GM19043 (cell line): ENCODE measurements at regions not wholly inside any gene's neighbourhood (a gene's known extent, or its start where the extent isn't known, plus 50 kb on each side); places are given as distances from the start of the nearest gene placed in this dataset.

Experiments
- ATAC-seq: cut with Tn5 transposase; IDR thresholded peaks from one replicate; pipeline ENCODE4 v1.9.1; 2021; ENCODE audit warnings: low read depth; ENCODE audit not compliant: unreplicated experiment

DNA sequence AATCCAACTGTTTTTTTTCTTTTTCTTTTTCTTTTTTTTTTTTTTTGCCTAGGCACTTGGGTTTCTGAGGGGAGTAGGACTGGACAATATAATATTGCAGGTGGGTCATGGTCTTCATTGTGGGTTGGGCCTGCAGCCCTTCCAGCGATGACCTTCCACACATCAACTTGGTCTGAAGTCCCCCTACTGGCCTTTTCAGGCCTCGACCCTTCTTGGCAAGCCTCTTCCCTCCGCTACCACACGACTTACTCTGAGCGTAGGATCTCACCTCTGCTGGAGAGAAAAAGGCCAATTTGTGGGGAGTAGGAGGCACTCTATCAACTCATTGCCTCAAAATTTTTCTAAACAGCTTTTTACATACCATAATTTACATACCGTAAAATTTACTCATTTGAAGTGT is 51.1 kb upstream of the GRIK3 start:
- no peak for ATAC-seq

DNA sequence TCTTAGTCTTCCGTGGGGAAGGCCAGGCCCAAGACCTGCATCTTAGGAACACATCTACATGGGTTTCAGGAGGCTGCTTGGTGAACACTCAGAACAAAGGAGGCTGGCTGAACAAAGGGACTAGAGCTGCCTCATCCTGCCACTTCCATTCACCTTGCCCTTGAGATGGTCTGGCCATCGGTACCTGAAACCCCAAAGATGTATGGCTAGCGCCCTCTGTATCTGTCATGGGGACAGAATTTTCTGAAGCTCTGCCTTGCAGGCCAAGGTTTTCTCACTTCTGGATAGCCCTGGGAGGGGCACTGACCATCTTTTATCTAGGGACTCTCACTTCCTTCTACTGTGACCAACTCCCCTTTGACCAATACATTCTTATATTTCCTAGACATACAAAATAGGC is 55.4 kb upstream of the GRIK3 start:
- ATAC-seq, result no peak

DNA sequence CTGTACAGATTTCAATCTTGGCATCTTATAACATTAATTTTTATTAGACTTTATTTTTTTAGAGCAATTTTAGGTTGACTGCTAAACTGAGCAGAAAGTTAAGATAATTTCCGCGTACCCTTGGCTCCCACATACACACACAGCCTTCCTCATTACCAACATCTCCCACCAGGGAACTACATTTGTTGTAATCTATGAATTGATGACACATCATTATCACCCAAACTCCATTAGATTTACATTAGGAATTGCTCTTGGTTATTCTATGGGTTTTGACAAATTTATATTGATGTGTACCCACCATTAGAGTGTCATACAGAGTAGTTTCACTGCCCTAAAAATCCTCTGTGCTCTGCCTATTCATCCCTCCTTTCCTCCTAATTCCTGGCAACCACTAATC is 56.4 kb upstream of the GRIK3 start:
- ATAC-seq, result no peak

DNA sequence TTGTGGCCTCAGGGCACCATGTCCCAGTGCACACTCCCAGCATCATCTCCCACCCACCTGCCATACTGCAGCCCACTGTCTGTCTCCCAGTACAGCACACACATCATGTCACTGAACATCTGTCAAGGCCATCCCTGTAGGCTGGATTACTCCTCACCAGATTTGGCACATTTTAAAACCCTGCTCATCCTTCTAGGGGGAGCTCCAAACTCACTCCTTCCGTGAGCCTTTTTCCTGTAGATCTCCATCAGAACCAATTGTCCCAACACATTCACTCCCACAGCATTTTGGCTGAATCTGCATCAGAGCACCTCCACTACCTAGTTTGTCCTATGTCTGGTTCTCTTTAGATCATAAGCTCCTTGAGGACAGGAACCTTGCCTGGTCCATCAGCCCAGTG is 58.6 kb upstream of the GRIK3 start:
- no peak for ATAC-seq

DNA sequence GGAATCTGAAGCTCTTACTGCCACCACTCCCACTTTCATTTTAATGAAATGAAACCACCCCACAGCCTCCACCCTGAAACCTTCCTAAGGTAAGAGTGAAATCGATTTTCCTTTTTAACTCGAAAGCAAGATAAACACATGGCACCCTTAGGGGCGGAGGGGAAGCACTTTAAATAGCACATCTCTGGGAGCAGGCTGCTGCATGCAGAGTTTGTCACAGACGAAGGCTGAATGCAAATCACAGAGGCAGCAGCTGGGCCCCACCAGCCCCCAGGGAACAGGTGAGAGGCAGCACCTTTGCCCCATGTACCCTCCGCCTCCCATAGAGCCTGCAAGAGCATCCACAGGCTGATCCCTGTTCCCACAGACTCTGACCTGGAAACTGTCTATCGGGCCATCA is 60.0 kb upstream of the GRIK3 start:
- ATAC-seq, result no peak

DNA sequence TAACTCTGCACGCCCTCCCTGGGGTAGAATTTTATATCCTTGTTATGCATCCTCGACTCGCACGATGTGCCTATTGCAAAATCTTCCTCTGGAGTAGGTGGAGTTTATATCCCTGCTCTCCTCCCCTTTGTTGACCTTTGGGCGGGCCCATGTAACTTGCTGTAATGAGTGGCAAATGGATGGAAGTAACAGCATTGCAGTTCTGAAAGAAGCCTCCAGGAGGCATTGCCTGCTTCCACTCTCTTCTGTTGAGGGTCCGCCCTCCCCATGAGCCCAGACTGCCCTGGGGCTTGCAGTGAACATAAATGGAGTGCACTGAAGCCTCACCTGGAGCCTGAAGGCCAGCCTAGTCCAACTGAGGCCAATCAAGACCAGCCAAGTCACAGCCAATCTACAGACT is 62.2 kb upstream of the GRIK3 start:
- ATAC-seq, result no peak

DNA sequence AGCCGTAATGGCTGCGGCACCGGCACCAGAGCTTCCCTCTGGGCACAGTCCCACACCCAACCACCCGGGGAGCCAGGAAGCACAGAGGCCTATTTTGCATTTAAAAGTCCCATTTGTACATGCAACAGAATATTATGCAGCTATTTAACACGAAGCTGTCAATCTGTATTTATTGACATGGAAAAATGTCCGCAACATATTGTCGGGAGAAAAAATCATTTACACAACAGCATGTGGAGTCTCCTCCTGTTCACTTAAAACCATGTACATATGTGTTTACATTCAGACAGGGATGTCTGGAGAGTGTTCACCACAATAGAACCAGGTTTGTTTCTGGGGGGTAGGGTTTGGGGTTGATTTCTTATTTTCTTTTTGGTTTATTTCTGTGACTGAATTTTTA is 63.4 kb upstream of the GRIK3 start:
- ATAC-seq, result no peak

DNA sequence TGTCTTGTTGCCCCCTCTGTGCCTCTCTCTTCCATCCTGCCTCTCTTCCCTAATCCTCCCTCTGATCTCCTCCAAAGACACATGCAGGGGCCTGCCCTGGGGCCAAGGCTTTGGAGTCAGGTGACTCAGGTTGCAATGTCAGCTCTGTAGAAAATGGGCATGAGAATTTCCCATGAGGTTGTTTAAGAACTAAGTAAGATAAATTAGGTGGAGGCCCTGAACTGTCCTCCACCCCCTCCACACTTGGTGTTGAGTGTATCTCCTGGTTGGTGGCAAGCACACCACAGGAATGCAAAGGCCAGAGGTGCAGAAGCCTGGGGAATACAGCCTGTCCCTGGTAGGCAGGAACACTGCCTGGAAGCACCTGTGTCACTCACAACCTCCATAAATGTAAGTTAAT is 63.9 kb upstream of the GRIK3 start:
- ATAC-seq, result no peak

DNA sequence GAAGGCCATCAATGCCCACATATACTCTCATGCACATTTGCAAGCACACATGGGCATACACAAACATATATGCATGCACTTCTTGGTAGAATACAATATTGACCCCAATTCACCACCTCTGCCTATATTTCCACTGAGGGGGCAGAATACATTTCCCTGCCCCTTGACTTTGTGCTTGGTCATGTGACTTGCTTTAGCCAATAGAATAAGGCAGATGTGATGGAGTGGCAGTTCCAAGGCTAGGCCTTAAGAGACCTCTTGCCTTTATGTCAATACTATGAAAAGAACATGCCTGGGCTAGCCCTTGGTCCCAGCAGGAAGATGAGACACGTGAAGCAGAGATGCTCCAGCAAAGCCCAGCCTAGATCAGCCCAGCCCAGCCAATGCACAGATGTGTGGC is 66.0 kb upstream of the GRIK3 start:
- no peak for ATAC-seq

DNA sequence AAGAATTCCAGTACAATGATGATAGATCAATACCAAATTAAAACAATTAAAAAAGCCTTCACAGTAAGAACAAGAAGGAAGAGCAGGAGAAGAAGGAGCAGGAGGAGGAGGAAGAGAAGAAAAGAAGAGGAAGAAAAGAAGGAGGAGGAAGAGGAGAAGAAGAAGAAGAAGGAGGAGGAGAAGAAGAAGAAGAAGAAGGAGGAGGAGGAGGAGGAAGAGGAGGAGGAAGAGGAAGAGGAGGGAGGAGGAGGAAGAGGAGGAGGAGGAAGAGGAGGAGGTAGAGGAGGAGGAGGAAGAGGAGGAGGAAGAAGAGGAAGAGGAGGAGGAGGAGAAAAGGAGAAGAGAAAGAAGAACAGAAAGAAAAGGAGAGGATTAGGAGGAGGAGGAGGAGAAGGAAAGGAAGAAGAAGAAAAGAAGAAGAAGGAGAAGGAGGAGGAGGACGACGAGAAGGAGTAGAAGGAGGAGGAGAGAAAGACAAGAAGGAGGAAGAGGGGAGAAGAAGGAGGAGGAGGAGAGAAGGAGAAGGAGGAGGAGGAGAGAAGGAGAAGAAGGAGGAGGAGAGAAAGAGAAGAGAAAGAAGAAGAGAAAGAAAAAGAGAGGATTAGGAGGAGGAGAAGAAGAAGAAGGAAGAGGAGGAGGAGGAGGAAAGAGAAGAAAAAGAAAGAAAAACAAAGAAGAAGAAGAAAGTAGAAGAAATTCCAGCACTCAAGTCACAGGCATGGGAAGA is 68.5 kb upstream of the GRIK3 start:
- ATAC-seq, result no peak

GRCh38 chr1:37105911-37106310 is 71.6 kb upstream of the GRIK3 start:
- ATAC-seq, result no peak

DNA sequence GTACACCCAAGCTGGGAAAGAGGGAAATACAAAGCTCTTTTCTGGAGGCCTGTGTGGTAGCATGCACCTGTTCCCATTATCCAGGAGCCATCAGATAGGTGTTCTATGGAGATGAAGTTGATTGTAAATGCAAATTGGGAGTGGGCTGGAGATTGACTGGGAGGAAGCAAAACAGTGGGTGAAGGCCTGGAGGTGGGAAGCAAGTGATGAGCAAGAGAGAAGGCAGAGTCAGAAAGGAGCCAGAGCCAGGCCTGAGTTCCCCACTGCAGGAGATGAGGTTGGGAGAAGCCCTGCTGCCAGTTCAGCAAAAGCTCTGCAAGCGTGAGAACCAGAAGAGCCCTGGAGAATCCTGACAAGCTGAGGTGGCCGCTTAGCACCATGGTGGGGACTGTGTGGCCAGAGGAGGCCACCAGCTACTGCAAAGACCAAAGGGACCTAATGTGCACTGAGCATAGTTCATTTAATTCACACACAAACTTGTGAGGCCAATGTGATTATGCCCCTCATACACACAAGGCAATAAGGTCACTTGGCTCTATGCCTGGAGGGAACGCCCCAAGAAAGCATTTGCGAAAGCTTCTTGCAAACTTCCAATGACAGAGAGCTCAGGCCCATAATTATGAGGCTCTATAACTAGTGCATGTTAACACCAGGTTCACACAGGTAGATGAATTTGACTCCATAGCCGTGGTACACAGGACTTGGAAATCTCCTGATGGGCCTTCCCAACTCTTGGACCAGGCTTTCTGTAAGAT is 73.0 kb upstream of the GRIK3 start:
- no peak for ATAC-seq

- ATAC-seq, result no peak
Measured at GRCh38 chr1:37108596-37109188, 74.4 kb upstream of the GRIK3 start.

DNA sequence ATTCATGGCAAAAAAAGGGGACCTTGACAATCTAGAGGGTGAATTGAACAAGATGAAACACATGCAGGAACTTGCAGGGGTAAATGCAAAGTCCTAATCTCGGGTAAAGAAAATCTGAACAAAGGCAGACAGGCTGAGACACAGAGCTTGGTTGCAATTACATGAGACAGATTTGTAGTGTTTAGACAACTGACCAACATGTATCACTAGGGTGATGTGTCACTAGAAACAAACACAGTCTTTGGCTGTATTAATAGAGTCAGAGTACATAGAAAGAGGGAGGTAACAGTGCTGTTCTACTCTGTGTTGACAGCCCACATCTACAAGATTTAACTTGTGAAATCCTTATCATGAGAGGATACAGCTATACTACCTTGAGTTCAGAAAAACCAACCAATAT is 78.1 kb upstream of the GRIK3 start:
- ATAC-seq, result no peak

- no peak for ATAC-seq
Measured at GRCh38 chr1:37113285-37113997, 79.1 kb upstream of the GRIK3 start.

DNA sequence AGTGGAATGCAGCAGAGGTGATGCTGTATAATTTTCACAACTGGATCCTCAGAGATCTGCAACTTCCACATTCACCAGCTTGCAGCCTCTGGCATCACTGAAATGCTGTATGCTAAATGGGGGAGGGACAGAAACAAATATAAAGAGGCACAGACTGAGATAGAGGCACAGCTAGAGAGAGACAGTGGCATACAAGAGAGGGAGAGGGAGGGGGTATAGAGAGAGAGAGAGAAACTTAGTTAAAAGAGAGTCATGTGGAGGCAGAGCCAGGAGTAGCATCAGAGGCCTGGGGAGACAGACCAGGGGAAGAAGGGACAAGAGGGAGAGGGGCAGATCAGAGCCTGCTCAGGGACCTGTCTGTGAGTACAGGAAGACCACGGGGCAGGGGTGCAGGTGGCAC is 84.5 kb upstream of the GRIK3 start:
- no peak for ATAC-seq

GRCh38 chr1:37120279-37120678 is 86.0 kb upstream of the GRIK3 start:
- no peak for ATAC-seq

DNA sequence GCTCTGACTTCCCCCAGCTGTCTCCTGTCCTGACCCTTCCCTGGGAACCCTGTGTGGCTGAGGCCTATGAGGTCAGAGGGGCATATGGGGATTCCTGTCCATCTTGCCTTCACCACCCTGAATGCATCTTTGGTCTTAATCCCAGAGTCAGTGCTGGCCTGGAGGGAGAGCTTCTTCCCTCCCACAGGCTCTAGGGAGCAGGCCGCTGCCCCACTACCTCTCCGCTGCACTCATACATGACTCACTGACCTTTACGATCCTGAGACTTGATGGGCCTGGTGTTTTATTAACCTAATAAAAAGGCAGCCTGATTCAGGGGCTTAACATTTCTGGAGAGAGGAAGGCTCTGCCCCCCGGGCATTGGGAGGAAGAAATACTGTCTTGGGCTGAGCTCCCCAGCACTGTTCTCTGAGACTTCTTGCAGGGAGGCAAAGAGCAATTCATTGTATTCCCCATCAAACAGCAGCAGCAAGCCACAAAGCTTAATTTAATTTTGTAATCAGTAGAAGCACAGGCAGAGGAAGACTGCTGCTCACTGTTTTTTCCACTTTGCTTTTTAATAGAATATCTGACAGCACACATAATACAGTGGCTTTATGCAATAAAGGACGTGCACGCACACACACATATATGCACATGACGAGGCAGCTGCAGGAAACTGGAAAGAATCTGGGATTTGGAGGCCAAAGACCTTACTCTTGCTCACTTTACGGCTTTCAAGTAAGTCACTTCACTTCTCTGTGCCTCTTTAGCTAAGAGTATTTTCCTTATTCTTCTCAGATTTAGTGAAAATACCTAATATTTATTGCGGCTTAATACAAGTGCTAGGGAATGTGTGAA is 89.2 kb upstream of the GRIK3 start:
- ATAC-seq, result no peak

GRCh38 chr1:37124501-37124900 is 90.2 kb upstream of the GRIK3 start:
- no peak for ATAC-seq

DNA sequence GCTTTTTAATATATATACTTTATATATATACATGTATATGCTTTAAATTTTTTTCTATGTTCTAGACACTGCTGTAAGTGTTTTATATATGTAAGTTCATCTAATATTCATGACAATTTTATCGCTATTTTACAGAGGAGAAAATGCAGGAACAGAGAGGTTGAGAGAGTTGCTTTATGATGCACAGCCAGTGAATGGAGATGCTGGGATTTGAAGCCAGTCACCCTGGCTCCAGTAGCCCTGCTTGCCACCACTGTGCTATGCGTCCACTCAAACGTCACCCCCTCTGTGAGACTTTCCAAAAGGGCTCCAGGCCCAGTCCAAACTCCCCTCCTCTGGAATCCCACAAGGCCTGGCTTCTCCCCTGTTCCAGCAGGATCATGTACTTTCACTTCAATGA is 91.0 kb upstream of the GRIK3 start:
- no peak for ATAC-seq
